ENCODE measurements at regions not wholly inside any gene's neighbourhood (a gene's known extent, or its start where the extent isn't known, plus 50 kb on each side); places are given as distances from the start of the nearest gene placed in this dataset.

- intact Hi-C loops (cut with DNase I) = loop anchor here (10.0 kb wide), 1 partner anchor 229 kb away; no protein-coding TSS in a partner anchor
- WGBS = 97% methylated on average over 6 of the region's 6 CpGs
- Histone ChIP-seq H3K4me1 (replicated peaks) (peaks cover 4% of the 10 kb centered on the region), H3K4me3 (no peak overlapping the region), H3K27me3 (replicated peaks; ENCODE audit: insufficient read depth) (no peaks in the 10 kb centered on the region), H3K36me3 (no peaks in the 10 kb centered on the region), H3K9me3 (no peaks in the 10 kb centered on the region), H3K27ac (no peak overlapping the region)
- DNase-seq (ENCODE audit: low spot score) = no peak
- TF ChIP-seq POLR2AphosphoS5 (IDR thresholded peaks at IDR 0.05) (no peak), CTCF (IDR thresholded peaks at IDR 0.05) (no peak), POLR2A (IDR thresholded peaks at IDR 0.05) (no peak)
These were observed 223.0 kb downstream of the TSHZ3 start for GRCh38 chr19:31126236-31126635.

- intact Hi-C loops (cut with DNase I) = loop anchor here (10.0 kb wide), 1 partner anchor 230 kb away; no protein-coding TSS in a partner anchor
- Histone ChIP-seq H3K9me3 (no peaks in the 10 kb centered on the region), H3K4me3 (no peak overlapping the region), H3K27ac (no peak overlapping the region), H3K4me1 (replicated peaks) (peaks cover 4% of the 10 kb centered on the region), H3K36me3 (no peaks in the 10 kb centered on the region), H3K27me3 (replicated peaks; ENCODE audit: insufficient read depth) (no peaks in the 10 kb centered on the region)
- no peak for TF ChIP-seq POLR2A (IDR thresholded peaks at IDR 0.05)
- no peak for TF ChIP-seq CTCF (IDR thresholded peaks at IDR 0.05)
- TF ChIP-seq POLR2AphosphoS5 (IDR thresholded peaks at IDR 0.05) = no peak
- no peak for DNase-seq (ENCODE audit: low spot score)
- 95% methylated on average over 5 of the region's 5 CpGs for WGBS
These were observed 224.2 kb downstream of the TSHZ3 start for GRCh38 chr19:31125071-31125470.

GRCh38 chr19:31121501-31121900, 227.7 kb downstream of the TSHZ3 start:
- no peak overlapping the region for H3K4me3 ChIP-seq
- no peak for DNase-seq (ENCODE audit: low spot score)
- 97% methylated on average over 6 of the region's 6 CpGs for WGBS
- no peaks in the 10 kb centered on the region for H3K9me3 ChIP-seq
- no peak overlapping the region for H3K27ac ChIP-seq
- intact Hi-C loops (cut with DNase I) = loop anchor here (10.0 kb wide), 1 partner anchor 233 kb away; no protein-coding TSS in a partner anchor
- TF ChIP-seq POLR2A (IDR thresholded peaks at IDR 0.05) (no peak), CTCF (IDR thresholded peaks at IDR 0.05) (no peak), POLR2AphosphoS5 (IDR thresholded peaks at IDR 0.05) (no peak)
- H3K4me1 ChIP-seq (replicated peaks) = no peaks in the 10 kb centered on the region
- H3K36me3 ChIP-seq = no peaks in the 10 kb centered on the region
- no peaks in the 10 kb centered on the region for H3K27me3 ChIP-seq (replicated peaks; ENCODE audit: insufficient read depth)

- no peaks in the 10 kb centered on the region for H3K4me1 ChIP-seq (replicated peaks)
- no peak overlapping the region for H3K4me3 ChIP-seq
- no peak for DNase-seq (ENCODE audit: low spot score)
- intact Hi-C loops (cut with DNase I) = loop anchor here (10.0 kb wide), 1 partner anchor 234 kb away; no protein-coding TSS in a partner anchor
- H3K36me3 ChIP-seq = no peaks in the 10 kb centered on the region
- no peaks in the 10 kb centered on the region for H3K27me3 ChIP-seq (replicated peaks; ENCODE audit: insufficient read depth)
- no peak for TF ChIP-seq POLR2A (IDR thresholded peaks at IDR 0.05)
- no peak for TF ChIP-seq CTCF (IDR thresholded peaks at IDR 0.05)
- TF ChIP-seq POLR2AphosphoS5 (IDR thresholded peaks at IDR 0.05) = no peak
- H3K27ac ChIP-seq = no peak overlapping the region
- WGBS = 92% methylated on average over 6 of the region's 6 CpGs
- H3K9me3 ChIP-seq = no peaks in the 10 kb centered on the region
These were observed 228.3 kb downstream of the TSHZ3 start for GRCh38 chr19:31120952-31121351.

- no peaks in the 10 kb centered on the region for H3K4me1 ChIP-seq (replicated peaks)
- no peaks in the 10 kb centered on the region for H3K9me3 ChIP-seq
- H3K27me3 ChIP-seq (replicated peaks; ENCODE audit: insufficient read depth) = no peaks in the 10 kb centered on the region
- no peak for DNase-seq (ENCODE audit: low spot score)
- intact Hi-C loops (cut with DNase I) = loop anchor here (10.0 kb wide), 2 partner anchors 235 to 1105 kb away; no protein-coding TSS in a partner anchor
- TF ChIP-seq POLR2A (IDR thresholded peaks at IDR 0.05) = no peak
- TF ChIP-seq CTCF (IDR thresholded peaks at IDR 0.05) = no peak
- TF ChIP-seq POLR2AphosphoS5 (IDR thresholded peaks at IDR 0.05) = no peak
- H3K27ac ChIP-seq = no peak overlapping the region
- no peak overlapping the region for H3K4me3 ChIP-seq
- WGBS = 84% methylated on average over 5 of the region's 5 CpGs
- H3K36me3 ChIP-seq = no peaks in the 10 kb centered on the region
These were observed 229.1 kb downstream of the TSHZ3 start for GRCh38 chr19:31119951-31120690.

Measured in prostate gland (tissue), 2 donors.